B cell (primary cell): ENCODE measurements at regions not wholly inside any gene's neighbourhood (a gene's known extent, or its start where the extent isn't known, plus 50 kb on each side); places are given as distances from the start of the nearest gene placed in this dataset.

Experiments used
- ATAC-seq: fragments of 200-7000 bp; cut with Tn5 transposase; one replicate; pipeline ENCODE4 v1.10.0; 2021; ENCODE audit warnings: low read depth, mild to moderate bottlenecking, moderate number of reproducible peaks, moderate library complexity
- CTCF ChIA-PET: fragments of 350-600 bp; sonication (Branson Sonifier 250); formaldehyde crosslinking; loops from one replicate; lab custom pipeline; 2021; ENCODE audit warnings: antibody characterized with exemption, inconsistent platforms; lab: Charles Lee
- POLR2A ChIA-PET: fragments of 350-600 bp; sonication (Branson Sonifier 250); formaldehyde crosslinking; loops from one replicate; lab custom pipeline; 2021; ENCODE audit warnings: antibody characterized with exemption; lab: Charles Lee
- DNase-seq: peaks from one replicate; pipeline ENCODE4 v3.0.0; 2013
- H2AFZ ChIP-seq: 2 replicates; pipeline ENCODE4 v1.6.1; 2012; ENCODE audit warnings: mild to moderate bottlenecking, low read depth, low read length; ENCODE audit not compliant: insufficient read depth, poor library complexity, severe bottlenecking
- H3K27ac ChIP-seq, 2 donors: 1 replicate in 1 of 2; 2 replicates in 1 of 2; pipeline ENCODE4 v1.5.1; 2012 to 2013; ENCODE audit warnings: low read length in 2 of 2, mild to moderate bottlenecking in 2 of 2, moderate library complexity in 1 of 2
- H3K27me3 ChIP-seq, 4 experiments: fragments of 200-600 bp in 1 of 4; sonication (generic) in 1 of 4; replicated peaks in 1 of 4; 1 replicate in 2 of 4; 2 replicates in 2 of 4; pipeline versions ENCODE4 v1.6.1 to v1.7.0; 2013 to 2016; ENCODE audit warnings: low read length in 3 of 4, mild to moderate bottlenecking in 2 of 4, mixed read lengths in 1 of 4, moderate library complexity in 1 of 4; ENCODE audit not compliant: insufficient read depth in 4 of 4, control insufficient read depth in 3 of 4; ENCODE audit errors: control extremely low read depth in 1 of 4
- H3K36me3 ChIP-seq, 2 experiments: replicated peaks in 1 of 2; 1 replicate in 1 of 2; 2 replicates in 1 of 2; pipeline versions ENCODE4 v1.6.1 to v1.7.1; 2013; ENCODE audit warnings: low read length in 1 of 2; ENCODE audit not compliant: insufficient read depth in 2 of 2, control insufficient read depth in 1 of 2; ENCODE audit errors: control extremely low read depth in 1 of 2, extremely low read depth in 1 of 2
- H3K4me1 ChIP-seq, 2 donors: fragments of 200-600 bp in 1 of 2; sonication (generic) in 1 of 2; 1 replicate in 1 of 2; 2 replicates in 1 of 2; pipeline versions ENCODE4 v1.5.1 to v1.6.1; 2013 to 2017; ENCODE audit warnings: low read length in 2 of 2; ENCODE audit not compliant: control insufficient read depth in 2 of 2, insufficient read depth in 2 of 2
- H3K4me2 ChIP-seq: replicated peaks from 2 replicates; pipeline ENCODE3; 2012; ENCODE audit warnings: mild to moderate bottlenecking, low read depth, low read length; ENCODE audit not compliant: poor library complexity, severe bottlenecking
- H3K4me3 ChIP-seq, 5 experiments: fragments of 200-600 bp in 1 of 5; sonication (generic) in 1 of 5; 1 replicate in 3 of 5; 2 replicates in 2 of 5; pipeline versions ENCODE4 v1.5.1 to v1.7.0; 2011 to 2016; ENCODE audit warnings: low read length in 4 of 5, mild to moderate bottlenecking in 4 of 5, low read depth in 2 of 5, control low read depth in 1 of 5, moderate library complexity in 1 of 5; ENCODE audit not compliant: insufficient read depth in 1 of 5; ENCODE audit errors: control extremely low read depth in 1 of 5, extremely low read depth in 1 of 5
- H3K79me2 ChIP-seq: fragments of 200-600 bp; sonication (generic); one replicate; pipeline ENCODE4 v1.6.0; 2016; ENCODE audit warnings: low read length; ENCODE audit not compliant: control insufficient read depth, insufficient read depth
- H3K9ac ChIP-seq: fragments of 200-600 bp; sonication (generic); 2 replicates; pipeline ENCODE4 v1.6.1; 2017; ENCODE audit warnings: mild to moderate bottlenecking, low read length, moderate library complexity
- H3K9me3 ChIP-seq, 3 donors: one replicate each; pipeline versions ENCODE4 v1.6.1 to v1.7.1; 2013; ENCODE audit warnings: low read length in 2 of 3; ENCODE audit not compliant: control insufficient read depth in 2 of 3, insufficient read depth in 1 of 3; ENCODE audit errors: control extremely low read depth in 1 of 3
- H4K20me1 ChIP-seq: 2 replicates; pipeline ENCODE4 v1.6.0; 2012; ENCODE audit warnings: mild to moderate bottlenecking, low read length; ENCODE audit not compliant: insufficient read depth, control insufficient read depth, poor library complexity, severe bottlenecking
- H3K27ac Mint-ChIP-seq: one replicate; pipeline ENCODE4 v1.8.0; 2021; ENCODE audit warnings: mixed read lengths
- H3K27me3 Mint-ChIP-seq: one replicate; pipeline ENCODE4 v1.8.0; 2021; ENCODE audit warnings: mixed read lengths
- H3K4me1 Mint-ChIP-seq: one replicate; pipeline ENCODE4 v1.8.0; 2021; ENCODE audit warnings: mixed read lengths
- H3K4me3 Mint-ChIP-seq: one replicate; pipeline ENCODE4 v1.8.0; 2021; ENCODE audit warnings: mixed read lengths
- H3K9me3 Mint-ChIP-seq: one replicate; pipeline ENCODE4 v1.8.0; 2022; ENCODE audit warnings: mixed read lengths; ENCODE audit not compliant: insufficient read depth
- CTCF ChIP-seq: fragments of 200-600 bp; IDR thresholded peaks from one replicate; pipeline ENCODE4 v1.8.0; 2022; ENCODE audit warnings: antibody characterized with exemption, mild to moderate bottlenecking
- EZH2 ChIP-seq: IDR thresholded peaks from 2 replicates; pipeline ENCODE4 v1.6.1; 2012; ENCODE audit warnings: borderline replicate concordance, low read depth, mild to moderate bottlenecking, moderate library complexity, low read length; ENCODE audit not compliant: insufficient read depth, poor library complexity, severe bottlenecking
- WGBS: methylation state at CpG from one replicate; pipeline ENCODE4 v1.1.5; 2013; ENCODE audit warnings: missing lambda C conversion rate; ENCODE audit not compliant: insufficient coverage; 5-methylcytosine and 5-hydroxymethylcytosine counted together
- intact Hi-C: fragments of 100-400 bp; cut with micrococcal nuclease; formaldehyde crosslinking; loops from one replicate; pipeline ENCODE4 v1.10.0; 2022

- no peaks in the 10 kb centered on the region for H4K20me1 ChIP-seq
- H3K4me1 Mint-ChIP-seq, result no peaks in the 10 kb centered on the region
- H3K4me1 ChIP-seq, result no peaks in the 10 kb centered on the region
- intact Hi-C loops, result no loop called here
- no peak overlapping the region for H3K4me3 Mint-ChIP-seq
- H3K36me3 ChIP-seq, result no peaks in the 10 kb centered on the region
- no peak overlapping the region for H3K9ac ChIP-seq
- peaks cover 3% of the 10 kb centered on the region for H3K27me3 Mint-ChIP-seq
- H3K27me3 ChIP-seq, result no peaks in the 10 kb centered on the region
- no peak overlapping the region for H3K27ac Mint-ChIP-seq
- H2AFZ ChIP-seq, result no peak overlapping the region
- H3K79me2 ChIP-seq, result no peaks in the 10 kb centered on the region
- no peak overlapping the region for H3K4me2 ChIP-seq
- WGBS, result 71% methylated on average over 7 of the region's 7 CpGs
- ChIA-PET CTCF (interaction anchor here (0.6 kb wide), 1 partner anchor 29 kb away, joined by 3 read pairs; no protein-coding TSS in a partner anchor), POLR2A (no interaction called here)
- peaks cover 0 to 37% (median 3%) of the 10 kb centered on the region in 3 donors for H3K9me3 ChIP-seq
- H3K4me3 ChIP-seq, result no peak overlapping the region
- no peak for DNase-seq
- H3K9me3 Mint-ChIP-seq, result peaks cover 8% of the 10 kb centered on the region
- no peak for ATAC-seq
- TF ChIP-seq CTCF (no peak), EZH2 (no peak)
- H3K27ac ChIP-seq, result no peak overlapping the region
These were observed 77.4 kb upstream of the GPC1 start for GRCh38 chr2:240358080-240358479.

DNA sequence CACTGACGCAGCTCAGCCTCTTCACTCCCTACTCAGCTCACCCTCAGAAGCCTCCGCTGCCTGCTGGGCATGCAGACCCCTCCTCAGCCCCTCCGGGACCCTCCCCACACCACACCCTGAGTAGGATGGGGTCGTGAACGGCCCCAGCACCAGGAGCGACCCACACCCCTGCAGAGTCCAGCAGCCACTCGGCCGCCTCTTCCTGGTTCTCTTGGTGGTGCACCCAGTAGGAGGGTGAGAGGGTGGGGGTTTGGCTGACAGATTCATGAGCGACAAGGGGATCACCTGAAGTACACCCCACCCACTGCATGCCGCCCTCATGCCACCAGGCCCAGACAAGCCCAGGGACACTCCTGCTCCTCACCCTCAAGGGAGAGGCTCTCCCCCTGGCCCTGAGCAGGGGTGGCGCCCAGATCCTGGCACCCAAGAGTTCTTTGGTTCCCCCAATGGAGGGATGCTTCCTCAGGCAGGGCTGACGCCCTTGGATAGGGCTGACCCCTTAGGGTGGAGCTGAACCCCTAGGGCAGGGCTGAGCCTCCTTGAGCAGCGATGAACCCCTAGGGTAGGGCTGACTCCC is 76.6 kb upstream of the GPC1 start:
- POLR2A ChIA-PET, result no interaction called here
- CTCF ChIA-PET, result interaction anchor here (0.6 kb wide), 1 partner anchor 28 kb away, joined by 3 read pairs; no protein-coding TSS in a partner anchor
- WGBS, result 87% methylated on average over 6 of the region's 13 CpGs
- no peak overlapping the region for H3K27ac Mint-ChIP-seq
- ATAC-seq, result no peak
- Histone ChIP-seq H3K9ac (no peak overlapping the region), H4K20me1 (no peaks in the 10 kb centered on the region), H2AFZ (no peak overlapping the region), H3K79me2 (no peaks in the 10 kb centered on the region), H3K36me3 (no peaks in the 10 kb centered on the region), H3K4me2 (no peak overlapping the region), H3K27me3 (no peaks in the 10 kb centered on the region), H3K4me1 (no peaks in the 10 kb centered on the region), H3K4me3 (no peak overlapping the region), H3K9me3 (peaks cover 0 to 37% (median 3%) of the 10 kb centered on the region in 3 donors), H3K27ac (no peak overlapping the region)
- H3K9me3 Mint-ChIP-seq, result peaks cover 8% of the 10 kb centered on the region
- DNase-seq, result no peak
- no peaks in the 10 kb centered on the region for H3K4me1 Mint-ChIP-seq
- no peak overlapping the region for H3K4me3 Mint-ChIP-seq
- no peak for TF ChIP-seq CTCF
- TF ChIP-seq EZH2, result no peak
- intact Hi-C loops, result no loop called here
- peaks cover 3% of the 10 kb centered on the region for H3K27me3 Mint-ChIP-seq
